Immature natural killer cell (primary cell): ENCODE measurements at regions not wholly inside any gene's neighbourhood (a gene's known extent, or its start where the extent isn't known, plus 50 kb on each side); places are given as distances from the start of the nearest gene placed in this dataset.
A peak's percentile ranks its signal among the peaks of the same experiment; 100 is the strongest.

Source experiments
- DNase-seq, 3 donors: peaks; one replicate each; pipeline ENCODE4 v3.0.0; 2022; ENCODE audit warnings: mixed read lengths in 1 of 3
- H3K27ac Mint-ChIP-seq, 6 donors: one replicate each; pipeline ENCODE4 v1.8.0; 2020; ENCODE audit warnings: mixed read lengths in 6 of 6, mild to moderate bottlenecking in 5 of 6, inconsistent platforms in 4 of 6, moderate library complexity in 3 of 6
- H3K27me3 Mint-ChIP-seq, 3 donors: one replicate each; pipeline ENCODE4 v1.8.0; 2020 to 2021; ENCODE audit warnings: low read depth in 3 of 3, mild to moderate bottlenecking in 3 of 3, mixed read lengths in 3 of 3, moderate library complexity in 3 of 3, inconsistent platforms in 1 of 3
- H3K36me3 Mint-ChIP-seq, 3 donors: one replicate each; pipeline ENCODE4 v1.8.0; 2020; ENCODE audit warnings: mixed read lengths in 3 of 3, inconsistent platforms in 2 of 3, mild to moderate bottlenecking in 2 of 3
- H3K4me1 Mint-ChIP-seq, 2 donors: one replicate each; pipeline ENCODE4 v1.8.0; 2020; ENCODE audit warnings: inconsistent platforms in 2 of 2, mild to moderate bottlenecking in 2 of 2, mixed read lengths in 2 of 2, moderate library complexity in 1 of 2
- H3K4me3 Mint-ChIP-seq, 5 donors: one replicate each; pipeline ENCODE4 v1.8.0; 2020; ENCODE audit warnings: mild to moderate bottlenecking in 5 of 5, mixed read lengths in 5 of 5, inconsistent platforms in 3 of 5, moderate library complexity in 3 of 5
- H3K9me3 Mint-ChIP-seq, 6 donors: one replicate each; pipeline ENCODE4 v1.8.0; 2020; ENCODE audit warnings: mild to moderate bottlenecking in 6 of 6, mixed read lengths in 6 of 6, inconsistent platforms in 4 of 6, moderate library complexity in 3 of 6

DNA sequence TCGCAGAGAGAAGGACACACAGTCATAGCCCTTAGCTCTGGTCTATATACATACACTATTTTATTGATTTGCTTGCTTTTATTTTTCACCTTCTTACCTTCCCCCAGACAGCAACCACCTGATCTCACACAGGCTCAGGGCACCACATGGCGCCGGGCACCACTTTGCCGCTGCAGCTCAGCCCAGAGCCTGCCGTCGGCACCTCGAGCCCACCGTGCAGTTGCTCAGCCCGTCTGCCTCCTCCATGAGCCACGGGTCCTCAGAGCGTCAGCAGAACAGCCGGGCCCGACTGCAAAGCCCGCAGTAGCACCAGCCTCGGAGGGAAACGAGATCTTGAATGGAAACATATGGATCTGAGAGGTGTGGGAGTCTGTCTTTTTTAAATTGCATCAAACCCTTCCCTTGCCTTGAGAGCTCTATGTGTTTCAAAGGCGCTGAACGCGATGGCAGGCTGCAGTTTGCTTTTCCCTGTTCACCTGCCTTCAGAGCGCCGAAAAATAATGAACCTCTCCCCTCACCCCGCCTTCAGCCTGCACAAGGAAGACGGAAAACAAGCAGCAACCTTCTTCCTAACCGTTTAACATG, 505.4 kb downstream of the MN1 start:
- Mint-ChIP-seq H3K4me1 (no peaks in the 10 kb centered on the region), H3K27ac (no peak overlapping the region), H3K27me3 (peaks cover 4 to 18% (median 12%) of the 10 kb centered on the region in 3 donors), H3K36me3 (no peaks in the 10 kb centered on the region), H3K9me3 (peaks cover 0 to 3% (median 0%) of the 10 kb centered on the region in 6 donors), H3K4me3 (no peak overlapping the region)
- no peak for DNase-seq

DNA sequence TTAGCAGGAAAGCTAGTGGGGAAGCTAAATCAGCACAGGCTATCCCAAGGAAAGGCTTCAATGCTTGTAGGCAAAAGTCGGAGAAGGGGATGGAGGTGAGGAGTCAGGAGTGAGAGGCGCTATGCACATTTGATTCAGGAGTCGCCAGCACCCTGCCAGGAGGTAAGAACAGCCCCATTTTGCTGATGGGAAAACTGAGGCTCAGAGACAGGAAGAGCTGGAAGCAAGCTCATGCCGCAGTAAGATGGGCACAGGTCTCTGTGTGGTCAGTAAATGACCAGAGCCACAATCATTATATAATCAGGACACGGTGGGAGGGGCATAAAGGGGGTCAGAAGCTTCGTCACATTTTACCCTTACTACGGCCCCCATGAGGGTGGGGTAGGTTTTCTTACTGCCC, 504.4 kb downstream of the MN1 start:
- Mint-ChIP-seq H3K27me3 (peaks cover 4 to 18% (median 12%) of the 10 kb centered on the region in 3 donors), H3K4me3 (no peak overlapping the region), H3K9me3 (peaks cover 0 to 3% (median 0%) of the 10 kb centered on the region in 6 donors), H3K4me1 (no peaks in the 10 kb centered on the region), H3K27ac (no peak overlapping the region), H3K36me3 (no peaks in the 10 kb centered on the region)
- DNase-seq = no peak

DNA sequence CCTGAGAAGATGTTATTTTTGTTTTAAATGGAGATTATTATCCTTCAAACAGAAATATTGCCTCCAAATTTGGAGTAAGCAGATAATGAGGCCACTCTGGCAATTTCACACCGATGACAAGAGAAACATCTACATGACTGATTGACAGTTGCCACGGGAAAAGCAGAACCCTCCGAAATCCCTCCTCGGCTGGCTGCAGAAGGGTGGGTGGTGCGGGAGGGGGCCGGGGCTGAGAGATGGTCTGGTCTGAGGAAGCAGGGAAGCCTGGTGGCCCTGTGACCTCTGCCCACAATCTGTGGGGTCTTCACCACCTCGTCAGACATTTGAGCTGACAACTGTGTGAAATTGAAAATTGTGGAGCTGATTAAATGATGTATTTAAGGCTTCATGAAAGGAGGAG, 503.2 kb downstream of the MN1 start:
- no peak overlapping the region for H3K4me3 Mint-ChIP-seq
- no peak for DNase-seq
- H3K27ac Mint-ChIP-seq = no peak overlapping the region
- H3K27me3 Mint-ChIP-seq = peaks cover 4 to 18% (median 12%) of the 10 kb centered on the region in 3 donors
- H3K9me3 Mint-ChIP-seq = peaks cover 0 to 3% (median 0%) of the 10 kb centered on the region in 6 donors
- H3K36me3 Mint-ChIP-seq = no peaks in the 10 kb centered on the region
- no peaks in the 10 kb centered on the region for H3K4me1 Mint-ChIP-seq

DNA sequence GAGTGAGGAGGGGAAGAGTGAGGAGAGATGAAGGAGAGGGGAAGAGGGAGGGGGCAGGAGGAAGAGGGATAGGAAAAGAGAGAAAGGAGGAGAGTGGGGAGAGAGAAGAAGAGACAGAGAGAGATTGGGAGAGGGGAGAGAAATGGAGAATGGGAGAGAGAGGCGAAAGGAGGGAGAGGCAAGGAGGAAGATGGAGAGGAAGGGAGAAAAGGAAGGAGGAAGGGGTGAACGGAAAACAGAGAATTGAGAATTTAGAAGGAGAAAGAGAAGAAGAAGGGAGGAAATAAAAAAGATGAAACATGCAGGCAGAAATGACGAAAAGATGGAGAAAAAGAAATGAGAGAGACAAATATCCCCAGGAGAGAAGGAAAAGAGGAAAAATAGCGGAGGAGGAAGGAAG, 502.8 kb downstream of the MN1 start:
- no peaks in the 10 kb centered on the region for H3K36me3 Mint-ChIP-seq
- H3K4me1 Mint-ChIP-seq = no peaks in the 10 kb centered on the region
- no peak overlapping the region for H3K4me3 Mint-ChIP-seq
- peaks cover 4 to 18% (median 12%) of the 10 kb centered on the region in 3 donors for H3K27me3 Mint-ChIP-seq
- no peak overlapping the region for H3K27ac Mint-ChIP-seq
- no peak for DNase-seq
- H3K9me3 Mint-ChIP-seq = peaks cover 0 to 3% (median 0%) of the 10 kb centered on the region in 6 donors

DNA sequence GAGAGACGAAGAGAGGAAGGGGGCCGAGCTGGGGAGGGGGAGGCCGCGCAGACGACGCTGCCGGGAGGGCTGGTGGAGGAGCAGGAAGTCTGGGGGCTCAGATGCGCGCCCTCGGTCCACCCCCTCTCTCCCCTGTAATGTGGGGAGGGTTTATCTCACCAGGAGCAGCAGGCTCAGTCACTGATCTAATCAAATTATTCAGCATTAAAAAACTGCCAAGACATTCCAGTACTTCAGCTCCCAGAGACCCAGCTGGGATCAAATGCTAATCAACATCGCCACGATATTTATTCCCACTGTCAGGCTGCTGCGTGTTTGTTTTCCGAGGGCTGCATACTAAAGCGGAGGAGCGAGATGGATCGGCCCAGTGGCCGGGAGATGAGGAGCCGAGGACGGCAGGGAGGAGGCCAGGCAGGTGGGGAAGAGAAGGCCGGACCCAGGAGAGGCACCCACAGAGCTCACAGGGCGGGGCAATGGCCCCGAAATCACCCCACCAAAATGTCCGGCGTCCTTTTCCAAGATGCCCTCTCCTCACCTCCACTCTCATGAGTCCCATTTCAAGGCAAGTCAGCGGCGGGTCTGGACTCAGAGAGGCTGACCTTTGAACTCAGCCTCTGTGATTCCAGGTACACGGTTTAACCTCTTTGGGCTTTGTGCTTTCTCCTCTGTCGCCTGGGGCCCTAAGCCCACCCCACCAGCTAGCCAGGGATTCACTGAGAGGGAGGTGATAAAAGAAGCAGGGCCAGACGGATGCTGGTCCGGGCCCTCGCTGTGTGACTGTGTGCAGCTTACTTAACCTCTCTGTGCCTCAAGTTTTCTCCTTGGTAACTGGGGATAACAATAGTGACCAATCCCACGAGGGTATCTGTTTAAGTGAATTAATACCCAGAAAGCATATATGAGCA, 502.1 kb downstream of the MN1 start:
- Mint-ChIP-seq H3K27me3 (peaks cover 4 to 18% (median 9%) of the 10 kb centered on the region in 3 donors), H3K27ac (no peak overlapping the region), H3K4me3 (peak overlapping the region in 1 of 5 donors; percentile 19), H3K4me1 (no peaks in the 10 kb centered on the region), H3K36me3 (no peaks in the 10 kb centered on the region), H3K9me3 (peaks cover 0 to under 1% (median 0%) of the 10 kb centered on the region in 6 donors)
- DNase-seq = no peak

DNA sequence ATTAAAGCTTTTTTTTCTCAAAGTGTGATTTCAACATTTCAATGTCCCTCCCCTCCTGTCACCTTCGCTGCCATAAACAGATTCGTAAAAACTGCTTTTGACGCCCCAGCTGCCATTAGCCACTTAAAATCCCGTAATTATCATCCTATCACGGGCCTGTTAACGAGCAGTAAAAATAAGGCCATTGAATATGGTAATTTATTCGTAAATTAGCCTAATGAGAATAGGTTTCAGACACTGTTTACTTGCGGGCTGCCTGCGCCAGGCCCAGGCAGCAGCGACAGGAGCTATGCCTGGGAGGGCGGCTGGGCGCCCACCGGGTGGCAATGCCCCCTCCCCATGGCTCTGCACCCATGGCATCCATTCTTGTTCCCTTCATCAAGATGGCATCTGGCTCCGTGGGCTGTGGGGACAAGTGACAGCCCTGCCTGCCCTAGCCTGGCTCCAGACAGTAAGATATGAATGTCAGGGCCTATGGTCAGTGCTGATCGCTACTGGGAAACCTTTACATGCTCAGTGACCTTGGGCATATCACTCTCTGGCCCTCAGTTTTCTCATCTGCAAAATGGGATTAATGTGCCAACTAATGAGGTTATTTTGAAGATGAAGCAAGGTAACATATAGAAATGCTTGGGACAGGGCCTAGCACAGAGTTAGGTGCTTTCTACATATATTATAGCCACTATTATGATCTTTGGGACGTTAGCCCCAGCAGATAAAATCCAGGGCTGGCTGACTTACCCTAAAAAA, 500.8 kb downstream of the MN1 start:
- Mint-ChIP-seq H3K27me3 (peaks cover 6 to 11% (median 7%) of the 10 kb centered on the region in 3 donors), H3K36me3 (no peaks in the 10 kb centered on the region), H3K9me3 (no peaks in the 10 kb centered on the region), H3K4me3 (no peak overlapping the region), H3K27ac (no peak overlapping the region), H3K4me1 (no peaks in the 10 kb centered on the region)
- no peak for DNase-seq

DNA sequence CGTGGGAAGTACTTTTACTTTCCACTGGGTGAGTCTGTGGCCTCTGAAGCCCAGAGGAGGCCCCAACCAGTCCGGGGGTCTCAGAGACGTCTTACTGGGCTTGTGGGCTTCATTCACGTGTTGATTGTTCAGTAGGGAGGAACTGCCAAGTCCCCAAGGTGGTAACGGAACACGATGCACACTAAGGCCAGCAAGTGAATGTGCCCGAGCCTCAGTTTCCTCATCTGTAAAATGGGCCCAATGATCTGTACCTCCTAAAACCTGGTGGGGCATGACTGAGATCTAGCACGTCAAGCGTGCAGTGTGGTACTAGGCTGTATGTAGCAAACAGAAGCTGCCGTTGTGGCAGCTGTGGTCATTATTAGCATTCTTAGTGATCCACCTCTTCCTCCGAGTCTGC, 499.1 kb downstream of the MN1 start:
- peaks cover 0 to 1% of the 10 kb centered on the region in 2 donors for H3K4me1 Mint-ChIP-seq
- no peaks in the 10 kb centered on the region for H3K9me3 Mint-ChIP-seq
- no peak for DNase-seq
- no peak overlapping the region for H3K27ac Mint-ChIP-seq
- H3K4me3 Mint-ChIP-seq = no peak overlapping the region
- peaks cover 0 to 7% (median 7%) of the 10 kb centered on the region in 3 donors for H3K27me3 Mint-ChIP-seq
- no peaks in the 10 kb centered on the region for H3K36me3 Mint-ChIP-seq

DNA sequence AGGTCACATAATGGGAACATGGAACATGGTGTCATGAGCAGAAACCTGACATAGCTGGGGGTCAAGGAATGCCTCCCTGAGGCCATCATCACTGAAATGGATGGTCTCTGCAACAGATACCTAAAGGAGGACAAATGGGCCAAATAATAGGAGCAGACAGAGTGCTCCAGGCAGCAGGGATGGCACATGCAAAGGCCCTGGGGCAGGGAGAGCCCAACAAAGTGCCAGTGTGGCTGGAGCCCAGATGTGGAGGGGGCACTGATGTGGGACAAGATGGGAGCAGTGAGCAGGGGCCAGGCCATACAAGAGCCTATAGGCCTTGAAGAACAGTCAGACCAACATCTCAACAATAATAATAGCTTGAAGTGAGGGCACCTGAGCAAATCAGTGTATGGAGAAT, 497.8 kb downstream of the MN1 start:
- no peak overlapping the region for H3K27ac Mint-ChIP-seq
- peaks cover 0 to 6% (median 5%) of the 10 kb centered on the region in 3 donors for H3K27me3 Mint-ChIP-seq
- H3K36me3 Mint-ChIP-seq = no peaks in the 10 kb centered on the region

DNA sequence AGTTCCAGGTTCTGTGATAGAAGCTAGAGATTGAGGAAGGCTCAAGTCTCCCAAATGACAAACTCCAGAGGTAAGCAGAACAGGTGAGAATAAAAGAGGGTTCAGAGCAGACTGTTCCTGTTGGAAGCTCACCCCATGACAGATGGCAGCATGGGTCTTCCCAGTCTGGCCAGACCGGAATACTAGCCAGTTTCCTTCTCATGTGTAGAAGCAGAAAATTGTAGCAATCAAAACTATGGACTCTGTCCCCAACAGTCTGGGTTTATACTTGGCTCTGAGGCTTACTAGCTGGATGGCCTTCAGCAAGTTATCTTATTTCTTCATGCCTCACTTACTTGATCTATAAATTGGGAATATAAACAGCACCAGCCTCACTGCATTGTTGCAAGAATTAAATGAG, 494.8 kb downstream of the MN1 start:
- Mint-ChIP-seq H3K27me3 (peaks cover 0 to 5% (median 0%) of the 10 kb centered on the region in 3 donors), H3K4me1 (peaks cover 2 to 5% of the 10 kb centered on the region in 2 donors), H3K9me3 (no peaks in the 10 kb centered on the region), H3K36me3 (no peaks in the 10 kb centered on the region), H3K27ac (no peak overlapping the region), H3K4me3 (no peak overlapping the region)
- DNase-seq = no peak

More for the DNA sequence above, 497.8 kb downstream of the MN1 start:
- no peak for DNase-seq
- H3K4me3 Mint-ChIP-seq = no peak overlapping the region
- peaks cover 2 to 5% of the 10 kb centered on the region in 2 donors for H3K4me1 Mint-ChIP-seq
- H3K9me3 Mint-ChIP-seq = no peaks in the 10 kb centered on the region

DNA sequence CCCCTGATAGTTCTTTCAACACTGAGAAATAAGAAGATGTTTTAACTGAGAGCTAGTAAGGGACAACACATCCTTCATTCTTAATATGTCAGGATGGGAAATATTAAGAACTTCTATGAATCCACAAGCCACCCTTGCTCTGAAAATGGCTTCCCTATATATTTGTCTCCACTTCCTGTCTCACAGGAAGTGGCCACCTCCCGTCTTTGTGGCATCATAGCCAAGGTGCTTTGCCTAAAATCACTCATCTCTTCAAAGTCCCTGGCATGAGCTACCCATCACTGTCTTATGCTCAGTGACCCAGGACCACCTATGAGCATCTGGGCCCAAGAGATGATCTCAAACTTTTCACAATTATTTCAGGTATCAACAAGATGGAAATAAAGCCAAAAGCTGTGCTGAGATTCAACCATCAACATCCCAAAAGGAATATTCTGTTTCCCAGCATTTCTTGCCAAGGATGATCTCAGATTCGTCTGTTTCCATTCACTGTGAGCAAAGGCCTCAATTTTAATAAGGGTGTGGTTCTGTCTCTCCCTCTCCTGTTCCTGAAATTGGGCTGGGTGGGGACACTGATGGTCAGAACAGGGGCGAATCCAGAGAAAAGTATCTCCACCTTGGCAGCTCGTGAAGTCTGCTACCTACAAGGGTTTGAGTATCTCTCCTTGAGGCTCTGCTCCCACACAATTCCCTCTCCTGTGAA, 493.9 kb downstream of the MN1 start:
- Mint-ChIP-seq H3K4me1 (peaks cover 2 to 5% of the 10 kb centered on the region in 2 donors), H3K27ac (no peak overlapping the region), H3K36me3 (no peaks in the 10 kb centered on the region), H3K9me3 (no peaks in the 10 kb centered on the region), H3K27me3 (peaks cover 0 to 5% (median 0%) of the 10 kb centered on the region in 3 donors), H3K4me3 (no peak overlapping the region)
- DNase-seq = no peak

DNA sequence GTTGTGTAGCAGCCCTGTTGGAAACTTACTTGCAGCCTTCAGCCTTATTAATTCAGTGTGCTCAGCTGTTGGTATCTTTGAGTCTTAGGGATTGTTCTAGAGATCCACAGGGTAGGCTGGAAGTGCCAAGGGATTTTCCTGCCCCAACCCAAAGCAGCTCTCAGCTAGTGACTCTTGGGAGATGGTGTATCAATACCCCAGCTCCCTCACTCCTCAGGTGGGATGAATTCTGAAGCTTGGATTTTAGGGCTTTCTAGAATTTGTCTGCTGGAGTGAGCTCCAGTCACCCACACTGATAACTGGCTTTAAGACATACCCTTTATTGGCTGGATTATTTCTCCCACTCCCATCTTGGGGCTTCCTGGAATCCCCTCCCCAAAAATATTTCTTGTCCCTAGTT, 493.0 kb downstream of the MN1 start:
- Mint-ChIP-seq H3K9me3 (no peaks in the 10 kb centered on the region), H3K4me3 (no peak overlapping the region), H3K27me3 (peaks cover 0 to 5% (median 0%) of the 10 kb centered on the region in 3 donors), H3K4me1 (peaks cover 2 to 5% of the 10 kb centered on the region in 2 donors), H3K36me3 (no peaks in the 10 kb centered on the region), H3K27ac (no peak overlapping the region)
- DNase-seq = no peak

DNA sequence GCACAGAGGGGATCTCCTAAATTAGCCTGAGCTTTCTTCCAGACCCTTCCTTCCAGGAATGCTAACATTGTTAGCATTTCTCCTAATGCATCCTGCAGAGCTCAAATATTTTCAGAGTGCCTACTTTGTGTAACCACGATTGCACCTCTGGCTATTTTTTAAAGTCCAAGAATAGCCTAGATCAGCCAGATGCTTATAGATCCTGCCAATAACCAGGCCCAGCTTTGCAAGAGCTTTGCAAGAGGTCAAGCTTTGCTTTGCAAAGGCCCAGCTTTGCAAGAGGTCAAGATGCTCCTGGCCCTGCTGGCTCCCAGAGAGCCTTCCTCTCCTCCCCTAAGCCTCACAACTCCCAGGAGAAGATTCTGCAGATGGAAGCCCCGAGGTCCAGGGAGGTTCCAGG, 491.9 kb downstream of the MN1 start:
- Mint-ChIP-seq H3K27me3 (peaks cover 0 to 3% (median 0%) of the 10 kb centered on the region in 3 donors), H3K27ac (no peak overlapping the region), H3K9me3 (no peaks in the 10 kb centered on the region), H3K4me1 (peaks cover 2 to 5% of the 10 kb centered on the region in 2 donors), H3K36me3 (no peaks in the 10 kb centered on the region), H3K4me3 (no peak overlapping the region)
- no peak for DNase-seq

DNA sequence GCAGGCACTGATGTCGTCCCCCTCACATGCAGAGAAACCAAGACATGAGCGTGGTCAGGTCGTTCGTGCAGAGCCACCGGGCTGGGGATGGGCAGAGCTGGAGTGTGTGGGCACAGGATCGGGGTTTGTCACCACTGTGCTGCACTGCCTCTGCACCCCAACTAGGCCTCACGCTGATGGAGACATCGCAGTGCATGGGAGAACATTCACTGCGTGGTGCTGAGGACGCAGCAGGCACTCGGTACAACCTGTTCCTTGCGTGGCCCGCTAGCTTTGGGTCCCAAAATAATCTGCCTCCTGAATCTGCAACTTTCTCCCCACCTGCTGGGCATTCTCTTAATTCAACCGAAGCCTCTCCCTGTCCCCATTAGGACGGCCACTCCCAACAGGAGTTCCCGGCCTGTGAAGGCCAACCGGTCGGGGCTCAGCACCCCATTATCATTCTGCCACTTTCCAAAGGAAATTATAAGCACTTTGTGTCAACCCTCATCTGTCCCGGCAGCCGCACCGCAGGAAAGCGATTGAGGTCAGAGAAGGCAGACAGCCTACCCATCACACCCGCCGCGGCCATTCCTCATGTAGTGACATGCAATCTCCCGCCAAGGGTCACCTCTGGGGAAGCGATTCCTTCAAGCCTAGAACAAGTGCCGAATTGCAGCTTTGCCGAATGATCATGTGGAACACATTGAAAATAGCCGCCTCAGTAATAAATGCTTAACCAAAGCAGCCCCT, 490.4 kb downstream of the MN1 start:
- Mint-ChIP-seq H3K9me3 (no peaks in the 10 kb centered on the region), H3K27ac (no peak overlapping the region), H3K27me3 (peaks cover 0 to 3% (median 2%) of the 10 kb centered on the region in 3 donors), H3K4me1 (peaks cover 2 to 5% of the 10 kb centered on the region in 2 donors), H3K36me3 (no peaks in the 10 kb centered on the region), H3K4me3 (no peak overlapping the region)
- DNase-seq = no peak
